22Rv1 (cell line): ENCODE measurements at regions not wholly inside any gene's neighbourhood (a gene's known extent, or its start where the extent isn't known, plus 50 kb on each side); places are given as distances from the start of the nearest gene placed in this dataset.

Experiments
- H3K27ac ChIP-seq: fragments of 450-650 bp; 2 replicates; pipeline ENCODE4 v1.5.1; 2017
- ZFX ChIP-seq: fragments of 450-650 bp; IDR thresholded peaks from 2 replicates; pipeline ENCODE4 v1.6.1; 2017; ENCODE audit warnings: antibody characterized with exemption, borderline replicate concordance
- TF ChIP-seq, protein P1 (sequence below): fragments of 450-650 bp; IDR thresholded peaks from 2 replicates; pipeline ENCODE4 v1.5.1; 2017; ENCODE audit warnings: mild to moderate bottlenecking

- no peak overlapping the region for H3K27ac ChIP-seq
- TF ChIP-seq ZFX = no peak
- TF ChIP-seq, protein P1, sequence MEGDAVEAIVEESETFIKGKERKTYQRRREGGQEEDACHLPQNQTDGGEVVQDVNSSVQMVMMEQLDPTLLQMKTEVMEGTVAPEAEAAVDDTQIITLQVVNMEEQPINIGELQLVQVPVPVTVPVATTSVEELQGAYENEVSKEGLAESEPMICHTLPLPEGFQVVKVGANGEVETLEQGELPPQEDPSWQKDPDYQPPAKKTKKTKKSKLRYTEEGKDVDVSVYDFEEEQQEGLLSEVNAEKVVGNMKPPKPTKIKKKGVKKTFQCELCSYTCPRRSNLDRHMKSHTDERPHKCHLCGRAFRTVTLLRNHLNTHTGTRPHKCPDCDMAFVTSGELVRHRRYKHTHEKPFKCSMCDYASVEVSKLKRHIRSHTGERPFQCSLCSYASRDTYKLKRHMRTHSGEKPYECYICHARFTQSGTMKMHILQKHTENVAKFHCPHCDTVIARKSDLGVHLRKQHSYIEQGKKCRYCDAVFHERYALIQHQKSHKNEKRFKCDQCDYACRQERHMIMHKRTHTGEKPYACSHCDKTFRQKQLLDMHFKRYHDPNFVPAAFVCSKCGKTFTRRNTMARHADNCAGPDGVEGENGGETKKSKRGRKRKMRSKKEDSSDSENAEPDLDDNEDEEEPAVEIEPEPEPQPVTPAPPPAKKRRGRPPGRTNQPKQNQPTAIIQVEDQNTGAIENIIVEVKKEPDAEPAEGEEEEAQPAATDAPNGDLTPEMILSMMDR = no peak
Measured at GRCh38 chr7:134561-135256, 57.7 kb upstream of the FAM20C start.

GRCh38 chr7:135257-135653 lies 57.1 kb upstream of the FAM20C start:
- no peak for TF ChIP-seq ZFX
- TF ChIP-seq, protein P1 = no peak
- H3K27ac ChIP-seq = no peak overlapping the region

DNA sequence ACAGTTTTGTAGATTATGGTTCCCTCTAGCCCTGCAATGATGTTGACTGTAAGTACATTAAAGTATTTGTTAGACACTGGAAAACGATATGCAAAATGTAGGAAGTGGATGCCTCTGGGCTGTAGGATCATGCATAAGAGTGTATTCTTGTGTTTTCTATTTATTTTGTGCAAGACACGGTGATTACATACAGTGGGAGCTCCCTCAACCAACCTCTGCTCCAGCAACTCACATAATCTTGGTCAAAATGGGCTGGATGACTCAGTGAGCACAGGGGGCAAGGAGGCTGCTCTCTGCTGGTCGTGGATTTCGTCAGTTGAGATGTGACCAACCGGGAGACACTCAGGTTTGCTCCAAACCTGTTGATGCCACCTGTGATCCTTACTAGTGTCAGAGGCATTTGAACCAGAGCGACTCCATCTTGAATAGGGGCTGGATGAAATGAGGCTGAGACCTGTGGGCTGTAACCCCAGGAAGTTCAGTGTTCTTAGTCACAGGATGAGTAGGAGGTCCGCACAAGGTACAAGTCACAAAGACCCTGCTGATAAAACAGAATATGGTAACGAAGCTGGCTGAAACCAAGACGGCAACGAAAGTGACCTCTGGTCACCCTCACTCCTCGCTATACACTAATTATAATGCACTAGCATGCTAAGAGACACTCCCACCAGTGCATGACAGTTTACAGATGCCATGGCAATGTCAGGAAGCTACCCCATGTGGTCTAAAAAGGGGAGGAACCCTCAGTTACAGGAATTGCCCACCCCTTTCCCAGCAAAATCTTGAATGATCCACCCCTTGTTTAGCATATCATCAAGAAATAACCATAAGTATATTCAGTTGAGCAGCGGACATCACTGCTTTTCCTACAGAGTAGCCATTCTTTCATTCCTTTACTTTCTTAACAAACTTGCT lies 56.4 kb upstream of the FAM20C start:
- no peak for TF ChIP-seq ZFX
- TF ChIP-seq, protein P1 = no peak

GRCh38 chr7:137094-137891 lies 55.1 kb upstream of the FAM20C start:
- H3K27ac ChIP-seq = no peak overlapping the region

More for the DNA sequence above, 56.4 kb upstream of the FAM20C start:
- H3K27ac ChIP-seq = no peak overlapping the region

DNA sequence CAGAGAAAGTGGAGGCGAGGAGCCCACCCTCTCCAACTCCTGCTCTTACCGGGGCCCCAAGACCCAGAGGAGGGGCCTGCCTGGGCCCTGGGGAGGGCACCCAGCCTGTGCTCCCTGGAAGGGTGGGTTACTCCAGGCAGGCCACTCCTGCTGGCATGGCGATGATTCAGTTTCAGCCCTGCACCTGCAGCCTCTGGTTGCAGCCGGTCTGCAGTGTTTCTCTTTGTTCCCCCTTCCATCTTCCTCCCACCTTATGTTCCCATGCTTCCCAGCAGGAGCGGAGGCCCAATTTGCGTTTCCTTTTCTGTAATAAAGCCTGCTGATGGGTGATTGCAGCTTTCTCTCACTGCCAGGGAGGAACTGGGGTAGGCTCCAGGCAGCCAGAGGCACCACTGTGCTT lies 53.2 kb upstream of the FAM20C start:
- H3K27ac ChIP-seq = no peak overlapping the region
- TF ChIP-seq, protein P1 = no peak
- TF ChIP-seq ZFX = no peak

More at GRCh38 chr7:137094-137891, 55.1 kb upstream of the FAM20C start:
- no peak for TF ChIP-seq ZFX
- TF ChIP-seq, protein P1 = no peak

GRCh38 chr7:139561-140243 lies 52.7 kb upstream of the FAM20C start:
- H3K27ac ChIP-seq = no peak overlapping the region
- TF ChIP-seq, protein P1 = no peak
- TF ChIP-seq ZFX = no peak
